Uterus (tissue), 2 donors: ENCODE measurements at regions not wholly inside any gene's neighbourhood (a gene's known extent, or its start where the extent isn't known, plus 50 kb on each side); places are given as distances from the start of the nearest gene placed in this dataset.

Source experiments
- POLR2A ChIP-seq, 2 donors: fragments of 450-650 bp; IDR thresholded peaks; one replicate each; pipeline ENCODE4 v1.6.1; 2016; ENCODE audit warnings: antibody characterized with exemption in 2 of 2, mild to moderate bottlenecking in 1 of 2, moderate library complexity in 1 of 2
- TF ChIP-seq, protein P1 (sequence below), 4 experiments: fragments of 200-600 bp in 2 of 4; fragments of 450-650 bp in 2 of 4; sonication (generic) in 2 of 4; IDR thresholded peaks; one replicate each; pipeline ENCODE4 v1.5.1; 2016 to 2019; ENCODE audit warnings: antibody characterized with exemption in 4 of 4, mild to moderate bottlenecking in 2 of 4, moderate library complexity in 1 of 4

DNA sequence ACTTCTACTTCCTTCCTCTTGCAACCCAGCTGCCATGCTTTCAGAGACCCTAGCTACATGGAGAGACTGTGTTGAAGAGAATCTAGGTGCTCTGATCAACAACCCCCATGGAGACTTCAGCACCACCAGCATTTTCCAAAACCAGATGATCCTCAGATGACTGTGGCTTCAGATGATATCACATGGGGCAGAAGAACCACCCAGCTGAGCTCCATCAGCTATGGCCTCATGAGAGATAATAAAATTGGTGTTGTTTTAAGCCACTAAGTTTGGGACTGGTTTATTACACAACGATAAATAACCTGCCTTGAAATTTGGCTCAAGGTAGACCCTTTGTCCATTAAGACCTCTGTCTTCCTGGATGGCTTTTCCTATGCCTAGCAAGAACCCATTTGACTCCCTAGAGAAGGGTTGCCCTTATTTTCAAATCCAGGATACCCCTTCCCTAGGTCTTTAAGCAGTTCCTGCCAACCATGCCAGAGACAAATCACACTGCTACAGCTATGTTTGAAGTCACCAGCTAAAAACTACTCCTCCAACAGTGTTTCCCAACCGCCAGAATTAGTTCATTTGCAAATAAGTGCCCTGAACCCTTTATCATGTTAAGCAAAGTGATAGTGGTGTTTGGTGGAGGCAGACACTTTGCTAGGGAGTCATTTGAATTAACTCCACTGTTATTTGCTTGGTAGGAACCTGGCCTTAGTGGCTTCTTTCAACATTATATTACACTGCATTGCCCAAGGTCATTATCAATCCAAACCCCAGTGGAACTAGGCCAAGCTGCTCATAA lies 136.9 kb upstream of the PALS2 start:
- TF ChIP-seq POLR2A (IDR thresholded peaks at IDR 0.05), result no peak
- TF ChIP-seq, protein P1, sequence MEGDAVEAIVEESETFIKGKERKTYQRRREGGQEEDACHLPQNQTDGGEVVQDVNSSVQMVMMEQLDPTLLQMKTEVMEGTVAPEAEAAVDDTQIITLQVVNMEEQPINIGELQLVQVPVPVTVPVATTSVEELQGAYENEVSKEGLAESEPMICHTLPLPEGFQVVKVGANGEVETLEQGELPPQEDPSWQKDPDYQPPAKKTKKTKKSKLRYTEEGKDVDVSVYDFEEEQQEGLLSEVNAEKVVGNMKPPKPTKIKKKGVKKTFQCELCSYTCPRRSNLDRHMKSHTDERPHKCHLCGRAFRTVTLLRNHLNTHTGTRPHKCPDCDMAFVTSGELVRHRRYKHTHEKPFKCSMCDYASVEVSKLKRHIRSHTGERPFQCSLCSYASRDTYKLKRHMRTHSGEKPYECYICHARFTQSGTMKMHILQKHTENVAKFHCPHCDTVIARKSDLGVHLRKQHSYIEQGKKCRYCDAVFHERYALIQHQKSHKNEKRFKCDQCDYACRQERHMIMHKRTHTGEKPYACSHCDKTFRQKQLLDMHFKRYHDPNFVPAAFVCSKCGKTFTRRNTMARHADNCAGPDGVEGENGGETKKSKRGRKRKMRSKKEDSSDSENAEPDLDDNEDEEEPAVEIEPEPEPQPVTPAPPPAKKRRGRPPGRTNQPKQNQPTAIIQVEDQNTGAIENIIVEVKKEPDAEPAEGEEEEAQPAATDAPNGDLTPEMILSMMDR (IDR thresholded peaks at IDR 0.05), result no peak
